ENCODE measurements at regions not wholly inside any gene's neighbourhood (a gene's known extent, or its start where the extent isn't known, plus 50 kb on each side); places are given as distances from the start of the nearest gene placed in this dataset.
"Not testable (repeated sequence)": the region's sequence is repeated elsewhere in the genome, so short reads cannot be mapped to it uniquely, and the experiment has no call there.

DNA sequence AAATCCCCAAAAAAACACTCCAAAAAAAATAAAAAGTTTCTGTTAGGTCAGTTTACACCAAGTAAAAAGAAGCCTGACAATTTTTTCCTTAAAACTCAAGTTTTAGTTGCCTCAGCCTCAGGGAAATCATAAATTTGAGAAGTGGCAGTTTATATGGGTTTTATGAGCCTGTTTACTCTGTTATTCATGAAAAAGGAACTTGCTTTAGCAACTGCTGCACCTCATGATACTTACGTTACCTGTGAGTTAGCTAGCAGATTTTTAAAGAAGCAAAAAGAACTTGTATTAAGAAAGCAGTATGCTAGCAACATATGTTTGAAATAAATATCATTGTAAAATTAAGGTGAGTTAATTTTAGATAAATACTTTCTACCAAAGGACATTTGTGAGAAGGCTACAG is 1264.5 kb upstream of the PHF14 start:
- DNase-seq: no peak
- no peaks in the 10 kb centered on the region for H3K9me3 ChIP-seq
- intact Hi-C loops (cut with DNase I; ENCODE audit: low total_unique reads): no loop called here
- H3K27me3 ChIP-seq: no peaks in the 10 kb centered on the region
- H3K27ac ChIP-seq: no peak overlapping the region
- TF ChIP-seq, protein P1, sequence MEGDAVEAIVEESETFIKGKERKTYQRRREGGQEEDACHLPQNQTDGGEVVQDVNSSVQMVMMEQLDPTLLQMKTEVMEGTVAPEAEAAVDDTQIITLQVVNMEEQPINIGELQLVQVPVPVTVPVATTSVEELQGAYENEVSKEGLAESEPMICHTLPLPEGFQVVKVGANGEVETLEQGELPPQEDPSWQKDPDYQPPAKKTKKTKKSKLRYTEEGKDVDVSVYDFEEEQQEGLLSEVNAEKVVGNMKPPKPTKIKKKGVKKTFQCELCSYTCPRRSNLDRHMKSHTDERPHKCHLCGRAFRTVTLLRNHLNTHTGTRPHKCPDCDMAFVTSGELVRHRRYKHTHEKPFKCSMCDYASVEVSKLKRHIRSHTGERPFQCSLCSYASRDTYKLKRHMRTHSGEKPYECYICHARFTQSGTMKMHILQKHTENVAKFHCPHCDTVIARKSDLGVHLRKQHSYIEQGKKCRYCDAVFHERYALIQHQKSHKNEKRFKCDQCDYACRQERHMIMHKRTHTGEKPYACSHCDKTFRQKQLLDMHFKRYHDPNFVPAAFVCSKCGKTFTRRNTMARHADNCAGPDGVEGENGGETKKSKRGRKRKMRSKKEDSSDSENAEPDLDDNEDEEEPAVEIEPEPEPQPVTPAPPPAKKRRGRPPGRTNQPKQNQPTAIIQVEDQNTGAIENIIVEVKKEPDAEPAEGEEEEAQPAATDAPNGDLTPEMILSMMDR (IDR thresholded peaks at IDR 0.05): no peak
- no peak overlapping the region for H3K4me3 ChIP-seq
- no peaks in the 10 kb centered on the region for H3K36me3 ChIP-seq
- no peaks in the 10 kb centered on the region for H3K4me1 ChIP-seq

DNA sequence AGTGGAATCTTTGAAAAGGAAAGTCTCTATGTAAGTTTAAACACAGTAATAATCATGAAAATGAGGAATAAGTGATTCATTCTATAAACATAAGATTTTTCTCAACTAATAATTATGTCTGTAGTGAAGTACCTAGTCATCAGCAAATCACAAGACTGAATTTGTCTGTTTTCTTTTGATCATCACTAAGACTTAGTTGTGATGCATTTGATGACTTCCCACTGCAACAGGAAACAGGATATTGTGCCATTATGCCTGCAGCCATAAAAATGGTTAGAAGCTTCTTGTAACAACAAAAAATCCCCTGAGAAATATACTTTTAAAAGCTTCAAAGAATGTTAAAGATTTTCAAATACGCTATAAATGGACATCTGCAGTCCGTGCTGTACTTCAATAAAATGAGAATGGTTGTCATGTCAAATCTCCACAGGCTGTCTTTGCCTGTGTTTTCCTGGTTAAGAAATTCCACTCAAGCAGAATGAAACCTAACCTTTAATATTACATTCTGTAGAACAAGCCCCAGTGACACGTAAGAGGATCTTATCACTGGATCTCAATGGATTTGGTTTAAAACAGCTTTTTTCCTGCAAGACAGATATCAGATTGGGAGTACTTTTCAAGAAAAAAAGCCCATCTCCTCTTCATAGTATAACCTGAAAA is 1262.3 kb upstream of the PHF14 start:
- no peaks in the 10 kb centered on the region for H3K36me3 ChIP-seq

DNA sequence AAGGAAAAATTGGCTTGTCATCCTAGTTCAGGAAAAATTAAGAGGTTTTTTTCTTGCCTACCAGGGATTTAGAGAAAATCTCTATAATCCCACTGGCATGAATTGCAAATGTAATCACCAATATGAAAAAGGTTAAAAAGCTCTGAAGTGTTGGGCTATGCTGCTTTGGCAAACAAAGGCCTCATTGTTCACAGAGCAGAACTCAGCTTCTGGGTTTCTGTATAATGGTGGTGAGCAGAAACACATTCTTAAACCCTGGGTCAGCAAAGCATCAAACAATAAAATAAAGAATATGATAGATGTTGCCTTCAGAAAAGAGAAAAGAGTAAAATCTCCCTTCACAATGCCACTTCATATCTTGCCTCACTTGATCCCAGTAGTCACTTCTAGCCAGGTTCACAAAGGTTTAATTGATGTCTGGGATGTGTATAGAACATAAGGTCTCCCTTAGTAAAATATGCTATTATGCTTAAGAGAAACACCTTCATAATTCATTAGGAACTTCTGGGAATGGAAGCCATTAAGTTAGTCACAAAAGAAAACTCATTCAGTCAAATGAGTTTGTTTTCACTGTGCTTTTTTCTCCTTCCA is 1255.5 kb upstream of the PHF14 start:
- DNase-seq: no peak
- Histone ChIP-seq H3K27me3 (no peaks in the 10 kb centered on the region), H3K9me3 (no peaks in the 10 kb centered on the region), H3K4me3 (no peak overlapping the region), H3K4me1 (no peaks in the 10 kb centered on the region), H3K36me3 (no peaks in the 10 kb centered on the region), H3K27ac (no peak overlapping the region)
- TF ChIP-seq, protein P1 (IDR thresholded peaks at IDR 0.05): no peak
- intact Hi-C loops (cut with DNase I; ENCODE audit: low total_unique reads): no loop called here

More for the DNA sequence above, 1262.3 kb upstream of the PHF14 start:
- no peaks in the 10 kb centered on the region for H3K9me3 ChIP-seq
- no peaks in the 10 kb centered on the region for H3K27me3 ChIP-seq
- DNase-seq: no peak
- no peaks in the 10 kb centered on the region for H3K4me1 ChIP-seq
- TF ChIP-seq, protein P1 (IDR thresholded peaks at IDR 0.05): no peak
- intact Hi-C loops (cut with DNase I; ENCODE audit: low total_unique reads): no loop called here
- H3K4me3 ChIP-seq: no peak overlapping the region
- no peak overlapping the region for H3K27ac ChIP-seq

DNA sequence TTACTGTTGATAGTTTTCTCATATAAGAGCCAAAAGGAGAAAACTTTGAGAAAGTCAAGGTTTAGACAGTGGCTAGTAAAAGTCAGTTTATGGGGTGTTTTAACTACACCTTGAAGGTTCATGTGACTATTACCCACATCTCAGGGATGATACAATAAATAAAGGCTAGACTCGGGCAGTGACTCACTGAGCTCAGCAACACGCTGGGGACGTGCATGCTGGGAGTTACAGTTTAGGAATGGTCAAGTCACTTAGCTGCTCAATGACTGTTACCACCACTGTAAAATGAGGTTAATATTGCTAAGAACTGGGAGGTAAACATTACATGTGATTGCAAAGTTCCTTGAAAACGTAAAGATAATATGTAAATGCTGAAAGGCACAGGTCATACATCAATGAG is 1254.4 kb upstream of the PHF14 start:
- Histone ChIP-seq H3K36me3 (no peaks in the 10 kb centered on the region), H3K27ac (no peak overlapping the region), H3K4me1 (no peaks in the 10 kb centered on the region), H3K9me3 (no peaks in the 10 kb centered on the region), H3K4me3 (no peak overlapping the region), H3K27me3 (no peaks in the 10 kb centered on the region)
- TF ChIP-seq, protein P1 (IDR thresholded peaks at IDR 0.05): no peak
- intact Hi-C loops (cut with DNase I; ENCODE audit: low total_unique reads): no loop called here
- DNase-seq: no peak

DNA sequence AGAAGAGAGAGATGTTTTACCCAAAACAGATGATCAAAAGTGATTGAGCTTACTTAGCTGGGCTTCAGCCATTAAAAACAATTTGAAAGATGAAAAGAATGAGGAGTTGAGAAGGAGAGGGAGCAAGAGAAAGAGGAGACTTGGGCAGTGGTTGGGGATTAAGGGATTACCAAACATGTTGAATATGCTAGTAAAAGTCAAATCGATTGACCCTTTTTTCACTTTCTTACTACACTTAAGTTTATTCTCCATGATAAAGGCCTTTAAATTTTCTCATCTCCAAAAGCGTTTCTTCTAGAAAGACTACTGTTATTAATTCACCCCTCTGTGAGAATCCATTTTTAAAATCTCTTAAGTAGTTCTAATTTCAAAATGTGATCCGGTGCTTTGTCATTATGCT is 1254.0 kb upstream of the PHF14 start:
- TF ChIP-seq, protein P1 (IDR thresholded peaks at IDR 0.05): no peak
- intact Hi-C loops (cut with DNase I; ENCODE audit: low total_unique reads): no loop called here

DNA sequence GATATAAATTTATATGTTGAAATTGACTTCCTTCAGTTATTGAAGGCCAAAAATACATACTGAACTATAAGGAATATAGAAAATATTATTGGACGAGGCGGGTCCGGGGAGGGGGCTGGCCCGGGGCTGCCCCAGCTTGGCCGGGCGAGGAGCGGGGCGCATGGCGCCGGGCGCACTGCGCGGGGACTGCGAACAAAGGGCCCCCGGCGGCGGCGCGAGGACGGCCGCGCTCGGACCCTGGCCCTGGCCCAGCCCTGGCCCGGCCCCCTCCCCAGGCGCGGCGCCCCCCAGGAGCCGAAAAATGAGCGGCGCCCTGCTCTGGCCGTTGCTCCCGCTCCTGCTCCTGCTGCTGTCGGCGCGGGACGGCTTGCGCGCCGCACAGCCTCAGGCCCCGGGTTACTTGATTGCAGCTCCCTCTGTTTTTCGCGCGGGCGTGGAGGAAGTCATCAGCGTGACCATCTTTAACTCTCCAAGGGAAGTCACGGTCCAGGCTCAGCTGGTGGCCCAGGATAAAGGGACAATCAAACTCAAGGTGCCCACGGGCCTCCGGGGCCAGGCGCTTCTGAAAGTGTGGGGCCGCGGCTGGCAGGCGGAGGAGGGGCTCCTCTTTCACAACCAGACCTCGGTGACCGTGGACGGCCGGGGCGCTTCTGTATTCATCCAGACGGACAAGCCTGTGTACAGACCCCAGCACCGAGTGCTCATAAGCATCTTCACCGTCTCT is 1247.6 kb upstream of the PHF14 start:
- H3K36me3 ChIP-seq; H3K27me3 ChIP-seq; H3K4me1 ChIP-seq; DNase-seq; H3K27ac ChIP-seq; intact Hi-C loops (cut with DNase I; ENCODE audit: low total_unique reads); H3K9me3 ChIP-seq; H3K4me3 ChIP-seq: not testable (repeated sequence)

More for the DNA sequence above, 1254.0 kb upstream of the PHF14 start:
- H3K4me3 ChIP-seq: no peak overlapping the region
- no peaks in the 10 kb centered on the region for H3K9me3 ChIP-seq
- no peaks in the 10 kb centered on the region for H3K4me1 ChIP-seq
- H3K27ac ChIP-seq: no peak overlapping the region
- no peaks in the 10 kb centered on the region for H3K36me3 ChIP-seq
- H3K27me3 ChIP-seq: no peaks in the 10 kb centered on the region
- DNase-seq: no peak

DNA sequence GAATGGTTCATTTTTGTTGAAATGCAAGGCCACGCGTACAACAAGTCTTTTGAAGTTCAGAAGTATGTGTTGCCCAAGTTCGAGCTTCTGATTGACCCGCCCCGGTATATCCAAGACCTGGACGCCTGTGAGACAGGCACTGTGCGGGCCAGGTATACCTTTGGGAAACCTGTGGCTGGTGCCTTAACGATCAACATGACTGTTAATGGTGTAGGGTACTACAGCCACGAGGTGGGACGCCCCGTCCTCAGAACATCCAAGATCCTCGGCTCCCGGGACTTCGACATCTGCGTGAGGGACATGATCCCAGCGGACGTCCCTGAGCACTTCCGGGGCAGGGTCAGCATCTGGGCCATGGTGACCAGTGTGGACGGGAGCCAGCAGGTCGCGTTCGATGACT is 1246.9 kb upstream of the PHF14 start:
- DNase-seq; H3K4me1 ChIP-seq; H3K9me3 ChIP-seq; H3K27me3 ChIP-seq; H3K27ac ChIP-seq; intact Hi-C loops (cut with DNase I; ENCODE audit: low total_unique reads); H3K36me3 ChIP-seq; H3K4me3 ChIP-seq: not testable (repeated sequence)

DNA sequence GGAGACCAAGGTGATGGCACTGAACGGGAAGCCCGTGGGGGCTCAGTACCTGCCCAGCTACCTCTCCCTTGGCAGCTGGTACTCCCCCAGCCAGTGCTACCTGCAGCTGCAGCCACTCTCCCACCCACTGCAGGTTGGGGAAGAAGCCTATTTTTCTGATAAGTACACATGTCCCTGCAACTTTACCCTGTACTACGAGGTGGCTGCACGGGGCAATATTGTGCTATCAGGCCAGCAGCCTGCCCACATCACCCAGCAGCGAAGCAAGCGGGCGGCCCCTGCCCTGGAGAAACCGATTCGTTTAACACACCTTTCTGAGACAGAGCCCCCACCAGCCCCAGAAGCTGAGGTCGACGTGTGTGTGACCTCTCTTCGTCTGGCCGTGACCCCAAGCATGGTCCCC is 1246.2 kb upstream of the PHF14 start:
- DNase-seq; H3K9me3 ChIP-seq; intact Hi-C loops (cut with DNase I; ENCODE audit: low total_unique reads): not testable (repeated sequence)

More for the DNA sequence above, 1246.2 kb upstream of the PHF14 start:
- not testable (repeated sequence) for H3K27me3 ChIP-seq, H3K4me1 ChIP-seq, H3K27ac ChIP-seq, H3K4me3 ChIP-seq, H3K36me3 ChIP-seq

Measured in tibial artery (tissue), 4 donors.